OCI-LY1 (cell line): ENCODE measurements at regions not wholly inside any gene's neighbourhood (a gene's known extent, or its start where the extent isn't known, plus 50 kb on each side); places are given as distances from the start of the nearest gene placed in this dataset.

Experiments
- H2AFZ ChIP-seq: fragments of 200-600 bp; sonication (generic), shearing (Covaris generic); 2 replicates; pipeline ENCODE4 v1.6.0; 2014; ENCODE audit warnings: antibody characterized with exemption, mild to moderate bottlenecking, low read length
- H3F3A ChIP-seq: fragments of 200-600 bp; sonication (generic), shearing (Covaris generic); 2 replicates; pipeline ENCODE4 v1.6.0; 2014; ENCODE audit warnings: mild to moderate bottlenecking, antibody characterized with exemption, low read length, moderate library complexity; ENCODE audit not compliant: insufficient read depth
- H3K27ac ChIP-seq: fragments of 200-600 bp; sonication (generic); 2 replicates; pipeline ENCODE4 v1.5.1; 2014; ENCODE audit warnings: low read length, mixed run types, mild to moderate bottlenecking, low read depth; ENCODE audit not compliant: poor library complexity, severe bottlenecking
- H3K27me3 ChIP-seq: fragments of 200-600 bp; sonication (generic); 2 replicates; pipeline ENCODE4 v1.6.0; 2014; ENCODE audit warnings: antibody characterized with exemption, mild to moderate bottlenecking, low read length, moderate library complexity; ENCODE audit not compliant: insufficient read depth
- H3K36me3 ChIP-seq: fragments of 200-600 bp; sonication (generic); 2 replicates; pipeline ENCODE4 v1.6.1; 2014; ENCODE audit warnings: mild to moderate bottlenecking, antibody characterized with exemption, low read length, moderate library complexity, mixed read lengths; ENCODE audit not compliant: insufficient read depth
- H3K4me1 ChIP-seq: fragments of 200-600 bp; sonication (generic); 2 replicates; pipeline ENCODE4 v1.5.1; 2014; ENCODE audit warnings: mild to moderate bottlenecking, low read length, moderate library complexity; ENCODE audit not compliant: insufficient read depth, severe bottlenecking
- H3K4me2 ChIP-seq: fragments of 200-600 bp; sonication (generic), shearing (Covaris generic); 2 replicates; pipeline ENCODE4 v1.6.1; 2014; ENCODE audit warnings: low read length
- H3K4me3 ChIP-seq: fragments of 200-600 bp; sonication (generic); 2 replicates; pipeline ENCODE4 v1.5.1; 2014; ENCODE audit warnings: low read length, low read depth, mild to moderate bottlenecking, mixed read lengths; ENCODE audit not compliant: poor library complexity, severe bottlenecking
- H3K79me2 ChIP-seq: fragments of 200-600 bp; shearing (Covaris generic); 2 replicates; pipeline ENCODE4 v1.6.1; 2016; ENCODE audit warnings: mixed run types, low read length, mixed read lengths; ENCODE audit not compliant: insufficient read depth
- H3K9ac ChIP-seq: fragments of 200-600 bp; sonication (generic), shearing (Covaris generic); 2 replicates; pipeline ENCODE4 v1.6.1; 2014; ENCODE audit warnings: mild to moderate bottlenecking, low read length, mixed read lengths
- H3K9me2 ChIP-seq: fragments of 200-600 bp; sonication (generic), shearing (Covaris generic); 2 replicates; pipeline ENCODE4 v1.6.1; 2014; ENCODE audit warnings: low read depth, mild to moderate bottlenecking, low read length, mixed read lengths
- H3K9me3 ChIP-seq: fragments of 200-600 bp; shearing (Covaris generic); 2 replicates; pipeline ENCODE4 v1.6.1; 2014; ENCODE audit warnings: low read length, mixed read lengths
- H4K20me1 ChIP-seq: fragments of 200-600 bp; sonication (generic), shearing (Covaris generic); 2 replicates; pipeline ENCODE4 v1.6.0; 2016; ENCODE audit warnings: mild to moderate bottlenecking, low read length; ENCODE audit not compliant: insufficient read depth
- EZH2 ChIP-seq: fragments of 200-600 bp; sonication (generic), shearing (Covaris generic); IDR thresholded peaks from 2 replicates; pipeline ENCODE4 v1.8.0; 2017; ENCODE audit warnings: borderline replicate concordance, mixed run types, mild to moderate bottlenecking, antibody characterized with exemption, low read length, moderate library complexity, mixed read lengths
- TF ChIP-seq, protein P1 (sequence below): fragments of 200-600 bp; sonication (generic), shearing (Covaris generic); IDR thresholded peaks from 2 replicates; pipeline ENCODE4 v1.5.1; 2017; ENCODE audit warnings: mild to moderate bottlenecking, antibody characterized with exemption, low read length, moderate library complexity, mixed read lengths

DNA sequence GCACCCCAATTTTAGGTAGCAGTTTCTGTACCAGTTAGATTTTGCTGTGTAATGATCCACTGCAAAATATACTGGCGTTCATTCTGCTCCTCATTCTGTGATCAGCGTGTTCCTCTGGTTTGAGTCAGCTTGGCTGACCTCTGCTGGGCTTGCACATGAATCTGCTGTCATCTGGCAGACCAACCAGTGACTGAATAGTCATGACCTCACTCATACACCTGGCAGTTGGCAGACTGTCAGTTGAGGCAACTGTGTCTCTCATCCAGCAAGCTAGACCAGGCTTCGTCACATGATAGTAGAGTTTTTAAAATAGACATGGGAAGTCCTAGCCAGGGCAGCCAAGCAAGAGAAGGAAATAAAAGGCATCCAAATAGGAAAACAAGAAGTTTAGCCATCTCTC lies 316.3 kb upstream of the LARGE1 start:
- Histone ChIP-seq H3K27me3 (no peaks in the 10 kb centered on the region), H3K4me2 (no peak overlapping the region), H3K27ac (no peak overlapping the region), H3F3A (no peaks in the 10 kb centered on the region), H3K9me3 (no peaks in the 10 kb centered on the region), H3K4me3 (no peak overlapping the region), H3K9me2 (no peaks in the 10 kb centered on the region), H2AFZ (no peak overlapping the region), H3K79me2 (no peaks in the 10 kb centered on the region), H3K36me3 (no peaks in the 10 kb centered on the region), H3K4me1 (no peaks in the 10 kb centered on the region), H3K9ac (no peak overlapping the region), H4K20me1 (no peaks in the 10 kb centered on the region)
- no peak for TF ChIP-seq EZH2
- TF ChIP-seq, protein P1, sequence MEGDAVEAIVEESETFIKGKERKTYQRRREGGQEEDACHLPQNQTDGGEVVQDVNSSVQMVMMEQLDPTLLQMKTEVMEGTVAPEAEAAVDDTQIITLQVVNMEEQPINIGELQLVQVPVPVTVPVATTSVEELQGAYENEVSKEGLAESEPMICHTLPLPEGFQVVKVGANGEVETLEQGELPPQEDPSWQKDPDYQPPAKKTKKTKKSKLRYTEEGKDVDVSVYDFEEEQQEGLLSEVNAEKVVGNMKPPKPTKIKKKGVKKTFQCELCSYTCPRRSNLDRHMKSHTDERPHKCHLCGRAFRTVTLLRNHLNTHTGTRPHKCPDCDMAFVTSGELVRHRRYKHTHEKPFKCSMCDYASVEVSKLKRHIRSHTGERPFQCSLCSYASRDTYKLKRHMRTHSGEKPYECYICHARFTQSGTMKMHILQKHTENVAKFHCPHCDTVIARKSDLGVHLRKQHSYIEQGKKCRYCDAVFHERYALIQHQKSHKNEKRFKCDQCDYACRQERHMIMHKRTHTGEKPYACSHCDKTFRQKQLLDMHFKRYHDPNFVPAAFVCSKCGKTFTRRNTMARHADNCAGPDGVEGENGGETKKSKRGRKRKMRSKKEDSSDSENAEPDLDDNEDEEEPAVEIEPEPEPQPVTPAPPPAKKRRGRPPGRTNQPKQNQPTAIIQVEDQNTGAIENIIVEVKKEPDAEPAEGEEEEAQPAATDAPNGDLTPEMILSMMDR: no peak

- no peak overlapping the region for H3K4me3 ChIP-seq
- H3F3A ChIP-seq: no peaks in the 10 kb centered on the region
- TF ChIP-seq, protein P1: no peak
- no peak for TF ChIP-seq EZH2
- H3K4me2 ChIP-seq: no peak overlapping the region
- H3K4me1 ChIP-seq: no peaks in the 10 kb centered on the region
- H3K27me3 ChIP-seq: no peaks in the 10 kb centered on the region
- no peak overlapping the region for H3K27ac ChIP-seq
- no peaks in the 10 kb centered on the region for H3K36me3 ChIP-seq
- no peaks in the 10 kb centered on the region for H3K9me3 ChIP-seq
- H3K9me2 ChIP-seq: no peaks in the 10 kb centered on the region
- no peak overlapping the region for H3K9ac ChIP-seq
- no peaks in the 10 kb centered on the region for H4K20me1 ChIP-seq
- no peak overlapping the region for H2AFZ ChIP-seq
- H3K79me2 ChIP-seq: no peaks in the 10 kb centered on the region
These were observed 319.1 kb upstream of the LARGE1 start for GRCh38 chr22:34239421-34239820.

- no peaks in the 10 kb centered on the region for H3K27me3 ChIP-seq
These were observed 322.7 kb upstream of the LARGE1 start for GRCh38 chr22:34243023-34243422.

More at GRCh38 chr22:34243023-34243422, 322.7 kb upstream of the LARGE1 start:
- no peaks in the 10 kb centered on the region for H3K36me3 ChIP-seq
- TF ChIP-seq EZH2: no peak
- TF ChIP-seq, protein P1: no peak
- H3K9me3 ChIP-seq: no peaks in the 10 kb centered on the region
- H3K4me1 ChIP-seq: no peaks in the 10 kb centered on the region
- H3K9me2 ChIP-seq: no peaks in the 10 kb centered on the region
- H4K20me1 ChIP-seq: no peaks in the 10 kb centered on the region
- H3K9ac ChIP-seq: no peak overlapping the region
- H3K27ac ChIP-seq: no peak overlapping the region
- no peak overlapping the region for H3K4me2 ChIP-seq
- no peak overlapping the region for H3K4me3 ChIP-seq
- no peaks in the 10 kb centered on the region for H3F3A ChIP-seq
- no peaks in the 10 kb centered on the region for H3K79me2 ChIP-seq
- H2AFZ ChIP-seq: no peak overlapping the region
